OCI-LY3 (cell line): ENCODE measurements at regions not wholly inside any gene's neighbourhood (a gene's known extent, or its start where the extent isn't known, plus 50 kb on each side); places are given as distances from the start of the nearest gene placed in this dataset.

ENCODE experiments used
- EZH2phosphoT487 ChIP-seq: fragments of 200-600 bp; shearing (Covaris generic); IDR thresholded peaks from 2 replicates; pipeline ENCODE4 v1.6.1; 2018; ENCODE audit warnings: antibody characterized with exemption, mixed run types, low read depth
- TF ChIP-seq, protein P1 (sequence below): fragments of 200-600, 300-600 bp; sonication (generic); IDR thresholded peaks from 2 replicates; pipeline ENCODE4 v1.5.1; 2014; ENCODE audit warnings: antibody characterized with exemption, low read length, low read depth

DNA sequence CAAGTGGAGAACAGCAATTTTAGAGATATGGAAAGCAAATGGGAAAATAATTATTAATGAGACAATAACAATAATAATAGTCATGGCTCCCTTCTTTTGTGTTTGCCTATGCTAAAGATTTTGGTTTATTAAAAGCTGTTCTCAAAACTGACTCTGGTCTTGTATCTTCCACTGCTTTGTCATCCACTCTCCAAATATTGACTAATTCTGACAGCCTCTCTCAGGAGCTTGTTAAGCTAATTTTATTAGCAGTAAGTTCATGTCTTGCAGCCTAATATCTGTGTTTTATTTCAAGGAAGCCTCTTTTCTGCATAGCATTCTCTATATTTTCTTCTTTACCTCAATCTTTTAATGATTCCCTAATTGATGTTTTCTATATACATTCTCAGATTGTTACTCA lies 1419.8 kb downstream of the ARAP2 start:
- TF ChIP-seq, protein P1, sequence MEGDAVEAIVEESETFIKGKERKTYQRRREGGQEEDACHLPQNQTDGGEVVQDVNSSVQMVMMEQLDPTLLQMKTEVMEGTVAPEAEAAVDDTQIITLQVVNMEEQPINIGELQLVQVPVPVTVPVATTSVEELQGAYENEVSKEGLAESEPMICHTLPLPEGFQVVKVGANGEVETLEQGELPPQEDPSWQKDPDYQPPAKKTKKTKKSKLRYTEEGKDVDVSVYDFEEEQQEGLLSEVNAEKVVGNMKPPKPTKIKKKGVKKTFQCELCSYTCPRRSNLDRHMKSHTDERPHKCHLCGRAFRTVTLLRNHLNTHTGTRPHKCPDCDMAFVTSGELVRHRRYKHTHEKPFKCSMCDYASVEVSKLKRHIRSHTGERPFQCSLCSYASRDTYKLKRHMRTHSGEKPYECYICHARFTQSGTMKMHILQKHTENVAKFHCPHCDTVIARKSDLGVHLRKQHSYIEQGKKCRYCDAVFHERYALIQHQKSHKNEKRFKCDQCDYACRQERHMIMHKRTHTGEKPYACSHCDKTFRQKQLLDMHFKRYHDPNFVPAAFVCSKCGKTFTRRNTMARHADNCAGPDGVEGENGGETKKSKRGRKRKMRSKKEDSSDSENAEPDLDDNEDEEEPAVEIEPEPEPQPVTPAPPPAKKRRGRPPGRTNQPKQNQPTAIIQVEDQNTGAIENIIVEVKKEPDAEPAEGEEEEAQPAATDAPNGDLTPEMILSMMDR: no peak
- TF ChIP-seq EZH2phosphoT487: no peak
